HCT116 (cell line): ENCODE measurements at regions not wholly inside any gene's neighbourhood (a gene's known extent, or its start where the extent isn't known, plus 50 kb on each side); places are given as distances from the start of the nearest gene placed in this dataset.

Source experiments
- ATAC-seq: fragments of 200-7000 bp; cut with Tn5 transposase; 2 replicates; pipeline ENCODE4 v1.9.1; 2020; ENCODE audit warnings: mild to moderate bottlenecking, moderate library complexity
- BruUV-seq: library from RNA; stranded (reverse); fragments of 400-500 nt; replicated peaks from 2 replicates; lab custom pipeline; 2021; lab: Mats Ljungman, UMichigan
- CTCF ChIA-PET: fragments of 300-600 bp; sonication (Branson Sonifier 250); formaldehyde crosslinking; loops from one replicate; lab custom pipeline; 2021; ENCODE audit warnings: antibody characterized with exemption; lab: Charles Lee
- POLR2A ChIA-PET: fragments of 300-600, 350-600 bp; sonication (Branson Sonifier 250); formaldehyde crosslinking; loops from one replicate; lab custom pipeline; 2021; ENCODE audit warnings: antibody characterized with exemption; lab: Charles Lee
- RAD21 ChIA-PET, 2 experiments: fragments of 300-600 bp; sonication (Branson Sonifier 250); formaldehyde crosslinking; loops; one replicate each; lab custom pipeline; 2023; ENCODE audit warnings: low total read pairs in 2 of 2; ENCODE audit not compliant: uncharacterized antibody in 2 of 2, unreplicated experiment in 2 of 2, low non-redundant PET in 1 of 2; lab: Charles Lee
- DNase-seq: peaks from one replicate; pipeline ENCODE4 v3.0.0-alpha.2; 2010; ENCODE audit warnings: low read depth, low spot score
- H2AFZ ChIP-seq: fragments of 200-600 bp; shearing (Covaris generic), sonication (generic); 2 replicates; pipeline ENCODE4 v1.6.1; 2017; ENCODE audit warnings: low read depth, mixed run types, mixed read lengths, antibody characterized with exemption, low read length; ENCODE audit not compliant: poor library complexity, severe bottlenecking
- H3K27ac ChIP-seq: 2 replicates; pipeline ENCODE4 v1.5.1; 2012; ENCODE audit warnings: low read depth, low read length
- H3K27me3 ChIP-seq: fragments of 200-600 bp; sonication (generic); 2 replicates; pipeline ENCODE4 v1.6.1; 2016; ENCODE audit warnings: mixed run types, low read length, mixed read lengths; ENCODE audit not compliant: insufficient read depth
- H3K36me3 ChIP-seq, 2 experiments: fragments of 200-500 bp in 1 of 2; fragments of 200-600 bp in 1 of 2; sonication (Bioruptor generic) in 1 of 2; sonication (generic) in 1 of 2; 2 replicates each; pipeline versions ENCODE4 v1.5.1 to v1.6.1; 2014 to 2016; ENCODE audit warnings: low read length in 2 of 2, inconsistent platforms in 1 of 2, mixed read lengths in 1 of 2, mixed run types in 1 of 2; ENCODE audit not compliant: insufficient read depth in 2 of 2, control insufficient read depth in 1 of 2
- H3K4me1 ChIP-seq, 2 experiments: fragments of 200-600 bp in 1 of 2; sonication (generic) in 1 of 2; 2 replicates each; pipeline versions ENCODE4 v1.5.1 to v1.6.1; 2012 to 2017; ENCODE audit warnings: low read length in 2 of 2, inconsistent platforms in 1 of 2, mild to moderate bottlenecking in 1 of 2, mixed read lengths in 1 of 2, mixed run types in 1 of 2, moderate library complexity in 1 of 2; ENCODE audit not compliant: insufficient read depth in 2 of 2, control insufficient read depth in 1 of 2
- H3K4me2 ChIP-seq: fragments of 200-600 bp; sonication (generic); 2 replicates; pipeline ENCODE4 v1.6.1; 2017; ENCODE audit warnings: mixed run types, low read length, mixed read lengths
- H3K4me3 ChIP-seq, 2 experiments: fragments of 200-600 bp in 1 of 2; sonication (generic) in 1 of 2; replicated peaks in 1 of 2; 2 replicates each; pipeline ENCODE4 v1.5.1; 2011 to 2016; ENCODE audit warnings: low read length in 2 of 2, control low read depth in 1 of 2, low read depth in 1 of 2, mild to moderate bottlenecking in 1 of 2, mixed read lengths in 1 of 2, mixed run types in 1 of 2
- H3K79me2 ChIP-seq: fragments of 200-600 bp; sonication (generic); 2 replicates; pipeline ENCODE4 v1.6.1; 2017; ENCODE audit warnings: mild to moderate bottlenecking, mixed run types, low read length, moderate library complexity, mixed read lengths; ENCODE audit not compliant: insufficient read depth
- H3K9ac ChIP-seq: fragments of 200-600 bp; sonication (generic); 2 replicates; pipeline ENCODE4 v1.6.1; 2016; ENCODE audit warnings: low read length, mixed read lengths
- H3K9me2 ChIP-seq: fragments of 200-600 bp; sonication (generic), shearing (Covaris generic); 2 replicates; pipeline ENCODE4 v1.6.1; 2017; ENCODE audit warnings: mixed run types, mild to moderate bottlenecking, moderate library complexity; ENCODE audit not compliant: insufficient read depth
- H3K9me3 ChIP-seq, 2 experiments: fragments of 200-500 bp in 1 of 2; fragments of 200-600 bp in 1 of 2; sonication (Bioruptor generic) in 1 of 2; sonication (generic) in 1 of 2; 2 replicates each; pipeline ENCODE4 v1.6.1; 2014 to 2017; ENCODE audit warnings: low read length in 2 of 2, mixed read lengths in 2 of 2, inconsistent platforms in 1 of 2, low read depth in 1 of 2, mild to moderate bottlenecking in 1 of 2, mixed run types in 1 of 2, moderate library complexity in 1 of 2; ENCODE audit not compliant: control insufficient read depth in 1 of 2, insufficient read depth in 1 of 2
- H4K20me1 ChIP-seq: fragments of 200-600 bp; sonication (generic), shearing (Covaris generic); 2 replicates; pipeline ENCODE4 v1.6.1; 2017; ENCODE audit warnings: mixed run types, mild to moderate bottlenecking, moderate library complexity; ENCODE audit not compliant: insufficient read depth
- EZH2phosphoT487 ChIP-seq: fragments of 200-600 bp; IDR thresholded peaks from 2 replicates; pipeline ENCODE4 v1.6.1; 2018; ENCODE audit warnings: antibody characterized with exemption, borderline replicate concordance
- MAX ChIP-seq: IDR thresholded peaks from 2 replicates; pipeline ENCODE4 v1.6.1; 2012
- POLR2AphosphoS5 ChIP-seq: IDR thresholded peaks from 2 replicates; pipeline ENCODE4 v1.6.1; 2011; ENCODE audit warnings: mild to moderate bottlenecking, low read depth, low read length, moderate library complexity
- SP1 ChIP-seq: IDR thresholded peaks from 2 replicates; pipeline ENCODE4 v1.6.1; 2012; ENCODE audit warnings: low read depth
- TCF7L2 ChIP-seq: IDR thresholded peaks from 2 replicates; pipeline ENCODE4 v1.7.0; 2011; ENCODE audit warnings: borderline replicate concordance, inconsistent platforms; ENCODE audit not compliant: insufficient read depth, insufficient read length; ENCODE audit errors: extremely low read depth
- intact Hi-C: fragments of 100-400 bp; cut with micrococcal nuclease; formaldehyde crosslinking; loops from 2 replicates; pipeline ENCODE4 v1.10.0; 2022
- TF ChIP-seq, protein P1 (sequence below): IDR thresholded peaks from 2 replicates; pipeline ENCODE4 v1.6.1; 2012; ENCODE audit warnings: low read depth

- intact Hi-C loops = no loop called here
- H3K36me3 ChIP-seq = no peaks in the 10 kb centered on the region
- H3K9me2 ChIP-seq = no peaks in the 10 kb centered on the region
- no peaks in the 10 kb centered on the region for H3K27me3 ChIP-seq
- CTCF ChIA-PET = no interaction called here
- ATAC-seq (no peak), DNase-seq (no peak)
- H3K27ac ChIP-seq = no peak overlapping the region
- POLR2A ChIA-PET = no interaction called here
- H4K20me1 ChIP-seq = no peaks in the 10 kb centered on the region; the same call in 1 of the 2 replicates
- H3K79me2 ChIP-seq = no peaks in the 10 kb centered on the region
- no peaks in the 10 kb centered on the region for H3K4me1 ChIP-seq
- no peak overlapping the region for H3K9ac ChIP-seq
- RAD21 ChIA-PET = no interaction called here
- TF ChIP-seq SP1 = no peak
- TF ChIP-seq EZH2phosphoT487 = no peak
- TF ChIP-seq TCF7L2 = no peak
- TF ChIP-seq, protein P1, sequence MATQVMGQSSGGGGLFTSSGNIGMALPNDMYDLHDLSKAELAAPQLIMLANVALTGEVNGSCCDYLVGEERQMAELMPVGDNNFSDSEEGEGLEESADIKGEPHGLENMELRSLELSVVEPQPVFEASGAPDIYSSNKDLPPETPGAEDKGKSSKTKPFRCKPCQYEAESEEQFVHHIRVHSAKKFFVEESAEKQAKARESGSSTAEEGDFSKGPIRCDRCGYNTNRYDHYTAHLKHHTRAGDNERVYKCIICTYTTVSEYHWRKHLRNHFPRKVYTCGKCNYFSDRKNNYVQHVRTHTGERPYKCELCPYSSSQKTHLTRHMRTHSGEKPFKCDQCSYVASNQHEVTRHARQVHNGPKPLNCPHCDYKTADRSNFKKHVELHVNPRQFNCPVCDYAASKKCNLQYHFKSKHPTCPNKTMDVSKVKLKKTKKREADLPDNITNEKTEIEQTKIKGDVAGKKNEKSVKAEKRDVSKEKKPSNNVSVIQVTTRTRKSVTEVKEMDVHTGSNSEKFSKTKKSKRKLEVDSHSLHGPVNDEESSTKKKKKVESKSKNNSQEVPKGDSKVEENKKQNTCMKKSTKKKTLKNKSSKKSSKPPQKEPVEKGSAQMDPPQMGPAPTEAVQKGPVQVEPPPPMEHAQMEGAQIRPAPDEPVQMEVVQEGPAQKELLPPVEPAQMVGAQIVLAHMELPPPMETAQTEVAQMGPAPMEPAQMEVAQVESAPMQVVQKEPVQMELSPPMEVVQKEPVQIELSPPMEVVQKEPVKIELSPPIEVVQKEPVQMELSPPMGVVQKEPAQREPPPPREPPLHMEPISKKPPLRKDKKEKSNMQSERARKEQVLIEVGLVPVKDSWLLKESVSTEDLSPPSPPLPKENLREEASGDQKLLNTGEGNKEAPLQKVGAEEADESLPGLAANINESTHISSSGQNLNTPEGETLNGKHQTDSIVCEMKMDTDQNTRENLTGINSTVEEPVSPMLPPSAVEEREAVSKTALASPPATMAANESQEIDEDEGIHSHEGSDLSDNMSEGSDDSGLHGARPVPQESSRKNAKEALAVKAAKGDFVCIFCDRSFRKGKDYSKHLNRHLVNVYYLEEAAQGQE = no peak
- no peak for TF ChIP-seq POLR2AphosphoS5
- no peak for TF ChIP-seq MAX
- H2AFZ ChIP-seq = no peak overlapping the region
- no peaks in the 10 kb centered on the region; a peak in 1 of 4 replicates for H3K9me3 ChIP-seq
- H3K4me3 ChIP-seq = no peak overlapping the region
- BruUV-seq = no TSS peak
- no peak overlapping the region for H3K4me2 ChIP-seq
These were observed 612.2 kb downstream of the TSN start for GRCh38 chr2:122367646-122368010.
